Panc1 (cell line): ENCODE measurements at regions not wholly inside any gene's neighbourhood (a gene's known extent, or its start where the extent isn't known, plus 50 kb on each side); places are given as distances from the start of the nearest gene placed in this dataset.
"Not testable (repeated sequence)": the region's sequence is repeated elsewhere in the genome, so short reads cannot be mapped to it uniquely, and the experiment has no call there.

Source experiments
- ATAC-seq: fragments of 200-7000 bp; cut with Tn5 transposase; 2 replicates; pipeline ENCODE4 v1.9.1; 2020; ENCODE audit warnings: mild to moderate bottlenecking, moderate library complexity
- BruUV-seq: library from RNA; stranded (reverse); fragments of 400-500 nt; replicated peaks from 2 replicates; lab custom pipeline; 2021; lab: Mats Ljungman, UMichigan
- CTCF ChIA-PET: fragments of 300-600 bp; sonication (Branson Sonifier 250); formaldehyde crosslinking; loops from one replicate; lab custom pipeline; 2022; ENCODE audit warnings: antibody characterized with exemption; lab: Charles Lee
- POLR2A ChIA-PET: fragments of 300-600 bp; sonication (Branson Sonifier 250); formaldehyde crosslinking; loops from one replicate; lab custom pipeline; 2022; ENCODE audit warnings: antibody characterized with exemption; lab: Charles Lee
- DNase-seq: peaks from one replicate; pipeline ENCODE4 v3.0.0-alpha.2; 2010; ENCODE audit warnings: low read depth, low spot score
- H3K27ac ChIP-seq: 2 replicates; pipeline ENCODE4 v1.5.1; 2011; ENCODE audit warnings: mild to moderate bottlenecking, low read length, inconsistent platforms
- H3K27me3 ChIP-seq: fragments of 200-500 bp; sonication (Bioruptor generic); 2 replicates; pipeline ENCODE4 v1.6.0; 2014; ENCODE audit warnings: low read length, inconsistent platforms; ENCODE audit not compliant: control insufficient read depth, insufficient read depth
- H3K36me3 ChIP-seq: fragments of 200-500 bp; sonication (Bioruptor generic); 2 replicates; pipeline ENCODE4 v1.5.1; 2014; ENCODE audit warnings: inconsistent platforms, mild to moderate bottlenecking, low read length, moderate library complexity; ENCODE audit not compliant: control insufficient read depth, insufficient read depth
- H3K4me1 ChIP-seq: 2 replicates; pipeline ENCODE4 v1.5.1; 2011; ENCODE audit warnings: inconsistent platforms, mild to moderate bottlenecking, low read length, moderate library complexity; ENCODE audit not compliant: control insufficient read depth, insufficient read depth
- H3K4me3 ChIP-seq, 2 experiments: 2 replicates each; pipeline ENCODE4 v1.5.1; 2011 to 2012; ENCODE audit warnings: low read depth in 2 of 2, low read length in 2 of 2, mild to moderate bottlenecking in 2 of 2, inconsistent platforms in 1 of 2, moderate library complexity in 1 of 2
- H3K9me3 ChIP-seq: fragments of 200-500 bp; sonication (Bioruptor generic); 2 replicates; pipeline ENCODE4 v1.5.1; 2014; ENCODE audit warnings: low read depth, mild to moderate bottlenecking, inconsistent platforms, low read length, moderate library complexity; ENCODE audit not compliant: control insufficient read depth, insufficient read depth
- POLR2AphosphoS5 ChIP-seq: IDR thresholded peaks from 2 replicates; pipeline ENCODE4 v1.6.1; 2012; ENCODE audit warnings: mild to moderate bottlenecking, low read depth, low read length, moderate library complexity
- SIN3A ChIP-seq: IDR thresholded peaks from 2 replicates; pipeline ENCODE4 v1.6.1; 2012; ENCODE audit warnings: low read depth, mild to moderate bottlenecking, low read length, moderate library complexity, borderline replicate concordance; ENCODE audit not compliant: insufficient read depth
- TCF7L2 ChIP-seq: IDR thresholded peaks from 2 replicates; pipeline ENCODE4 v1.6.1; 2011; ENCODE audit warnings: mild to moderate bottlenecking, low read depth, low read length, inconsistent platforms
- in situ Hi-C: cut with HindIII; loops from 2 replicates; pipeline ENCODE4 v1.10.0; 2016; ENCODE audit warnings: low sequenced_read_pairs, low pct_unique_long_range_greater_than_20kb
- intact Hi-C: fragments of 100-400 bp; cut with micrococcal nuclease; formaldehyde crosslinking; loops from one replicate; pipeline ENCODE4 v1.10.0; 2022; ENCODE audit not compliant: unreplicated experiment
- TF ChIP-seq, protein P1 (sequence below), 2 experiments: IDR thresholded peaks; 2 replicates each; pipeline ENCODE4 v1.6.1; 2011 to 2012; ENCODE audit warnings: low read depth in 2 of 2, control low read depth in 1 of 2, low read length in 1 of 2, mild to moderate bottlenecking in 1 of 2, moderate library complexity in 1 of 2; ENCODE audit not compliant: insufficient read depth in 1 of 2
- TF ChIP-seq, protein P2 (sequence below): fragments of 450-650 bp; IDR thresholded peaks from 2 replicates; pipeline ENCODE4 v1.5.1; 2017; ENCODE audit warnings: mild to moderate bottlenecking

DNA sequence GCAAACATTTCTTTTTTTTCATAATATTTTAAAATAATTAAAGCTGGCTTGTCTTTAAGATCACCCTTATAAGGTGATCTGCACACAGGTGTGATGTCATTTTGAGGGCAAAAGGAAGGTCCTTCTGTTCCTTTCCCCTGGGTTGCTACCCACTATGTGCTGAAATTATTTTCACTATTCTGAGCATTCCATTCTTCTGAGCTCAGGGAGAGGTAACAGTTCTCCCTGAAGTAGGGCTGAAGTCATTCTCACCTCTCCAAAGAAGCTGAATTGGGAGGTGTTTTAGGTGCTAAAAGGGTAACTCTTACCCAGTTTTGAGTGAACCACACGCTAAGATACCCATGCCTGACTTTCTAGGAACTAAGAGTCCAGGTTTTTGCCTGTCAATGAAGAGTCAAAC lies 247.6 kb downstream of the SLC4A3 start:
- ChIA-PET CTCF (no interaction called here), POLR2A (no interaction called here)
- no peaks in the 10 kb centered on the region for H3K9me3 ChIP-seq
- no peak overlapping the region for H3K27ac ChIP-seq
- in situ Hi-C loops: no loop called here
- intact Hi-C loops: no loop called here
- no peak for DNase-seq
- BruUV-seq: no TSS peak
- H3K4me1 ChIP-seq: no peaks in the 10 kb centered on the region
- no peak for ATAC-seq
- no peaks in the 10 kb centered on the region for H3K27me3 ChIP-seq
- no peaks in the 10 kb centered on the region for H3K36me3 ChIP-seq
- H3K4me3 ChIP-seq: no peak overlapping the region
- TF ChIP-seq, protein P1, sequence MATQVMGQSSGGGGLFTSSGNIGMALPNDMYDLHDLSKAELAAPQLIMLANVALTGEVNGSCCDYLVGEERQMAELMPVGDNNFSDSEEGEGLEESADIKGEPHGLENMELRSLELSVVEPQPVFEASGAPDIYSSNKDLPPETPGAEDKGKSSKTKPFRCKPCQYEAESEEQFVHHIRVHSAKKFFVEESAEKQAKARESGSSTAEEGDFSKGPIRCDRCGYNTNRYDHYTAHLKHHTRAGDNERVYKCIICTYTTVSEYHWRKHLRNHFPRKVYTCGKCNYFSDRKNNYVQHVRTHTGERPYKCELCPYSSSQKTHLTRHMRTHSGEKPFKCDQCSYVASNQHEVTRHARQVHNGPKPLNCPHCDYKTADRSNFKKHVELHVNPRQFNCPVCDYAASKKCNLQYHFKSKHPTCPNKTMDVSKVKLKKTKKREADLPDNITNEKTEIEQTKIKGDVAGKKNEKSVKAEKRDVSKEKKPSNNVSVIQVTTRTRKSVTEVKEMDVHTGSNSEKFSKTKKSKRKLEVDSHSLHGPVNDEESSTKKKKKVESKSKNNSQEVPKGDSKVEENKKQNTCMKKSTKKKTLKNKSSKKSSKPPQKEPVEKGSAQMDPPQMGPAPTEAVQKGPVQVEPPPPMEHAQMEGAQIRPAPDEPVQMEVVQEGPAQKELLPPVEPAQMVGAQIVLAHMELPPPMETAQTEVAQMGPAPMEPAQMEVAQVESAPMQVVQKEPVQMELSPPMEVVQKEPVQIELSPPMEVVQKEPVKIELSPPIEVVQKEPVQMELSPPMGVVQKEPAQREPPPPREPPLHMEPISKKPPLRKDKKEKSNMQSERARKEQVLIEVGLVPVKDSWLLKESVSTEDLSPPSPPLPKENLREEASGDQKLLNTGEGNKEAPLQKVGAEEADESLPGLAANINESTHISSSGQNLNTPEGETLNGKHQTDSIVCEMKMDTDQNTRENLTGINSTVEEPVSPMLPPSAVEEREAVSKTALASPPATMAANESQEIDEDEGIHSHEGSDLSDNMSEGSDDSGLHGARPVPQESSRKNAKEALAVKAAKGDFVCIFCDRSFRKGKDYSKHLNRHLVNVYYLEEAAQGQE (IDR thresholded peaks at IDR 0.05; ENCODE audit: insufficient read depth in 1 of 2, low read depth in 2 of 2, low read length in 1 of 2): no peak
- TF ChIP-seq, protein P2, sequence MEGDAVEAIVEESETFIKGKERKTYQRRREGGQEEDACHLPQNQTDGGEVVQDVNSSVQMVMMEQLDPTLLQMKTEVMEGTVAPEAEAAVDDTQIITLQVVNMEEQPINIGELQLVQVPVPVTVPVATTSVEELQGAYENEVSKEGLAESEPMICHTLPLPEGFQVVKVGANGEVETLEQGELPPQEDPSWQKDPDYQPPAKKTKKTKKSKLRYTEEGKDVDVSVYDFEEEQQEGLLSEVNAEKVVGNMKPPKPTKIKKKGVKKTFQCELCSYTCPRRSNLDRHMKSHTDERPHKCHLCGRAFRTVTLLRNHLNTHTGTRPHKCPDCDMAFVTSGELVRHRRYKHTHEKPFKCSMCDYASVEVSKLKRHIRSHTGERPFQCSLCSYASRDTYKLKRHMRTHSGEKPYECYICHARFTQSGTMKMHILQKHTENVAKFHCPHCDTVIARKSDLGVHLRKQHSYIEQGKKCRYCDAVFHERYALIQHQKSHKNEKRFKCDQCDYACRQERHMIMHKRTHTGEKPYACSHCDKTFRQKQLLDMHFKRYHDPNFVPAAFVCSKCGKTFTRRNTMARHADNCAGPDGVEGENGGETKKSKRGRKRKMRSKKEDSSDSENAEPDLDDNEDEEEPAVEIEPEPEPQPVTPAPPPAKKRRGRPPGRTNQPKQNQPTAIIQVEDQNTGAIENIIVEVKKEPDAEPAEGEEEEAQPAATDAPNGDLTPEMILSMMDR: no peak

DNA sequence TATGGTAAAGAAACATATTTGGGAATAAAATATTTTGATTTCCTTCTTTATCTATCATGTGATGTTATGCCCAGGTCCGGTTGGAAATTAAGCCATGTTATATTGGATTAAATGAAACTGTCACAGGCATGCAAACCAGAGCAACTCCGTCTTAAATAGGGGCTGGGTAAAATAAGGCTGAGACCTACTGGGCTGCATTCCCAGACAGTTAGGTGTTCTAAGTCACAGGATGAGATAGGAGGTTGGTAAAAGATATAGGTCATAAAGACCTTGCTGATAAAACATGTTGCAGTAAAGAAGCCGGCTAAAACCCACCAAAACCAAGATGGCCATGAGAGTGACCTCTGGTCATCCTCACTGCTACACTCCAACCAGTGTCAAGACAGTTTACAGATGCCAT lies 248.6 kb downstream of the SLC4A3 start:
- POLR2A ChIA-PET, H3K27ac ChIP-seq, H3K27me3 ChIP-seq, intact Hi-C loops, DNase-seq, ATAC-seq, H3K36me3 ChIP-seq, H3K4me3 ChIP-seq, BruUV-seq, H3K4me1 ChIP-seq, CTCF ChIA-PET, H3K9me3 ChIP-seq, in situ Hi-C loops: not testable (repeated sequence)

DNA sequence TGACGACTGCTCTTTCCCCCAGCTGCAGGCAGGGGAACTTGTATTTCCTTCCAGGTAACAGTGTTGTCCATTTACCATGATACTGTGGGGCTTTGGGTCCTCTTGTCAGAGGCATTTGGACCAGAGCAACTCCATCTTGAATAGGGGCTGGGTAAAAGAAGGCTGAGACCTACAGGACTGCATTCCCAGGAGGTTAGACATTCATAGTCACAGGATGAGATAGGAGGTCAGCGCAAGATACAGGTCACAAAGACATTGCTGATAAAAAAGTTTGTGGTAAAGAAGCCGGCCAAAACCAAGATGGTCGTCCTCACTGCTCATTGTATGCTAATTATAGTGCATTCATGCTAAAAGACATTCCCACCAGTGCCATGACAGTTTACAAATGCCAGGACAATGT lies 249.5 kb downstream of the SLC4A3 start:
- Histone ChIP-seq H3K4me1 (no peaks in the 10 kb centered on the region), H3K27me3 (no peaks in the 10 kb centered on the region), H3K36me3 (no peaks in the 10 kb centered on the region), H3K4me3 (no peak overlapping the region), H3K9me3 (no peaks in the 10 kb centered on the region), H3K27ac (no peak overlapping the region)
- intact Hi-C loops (no loop called here), in situ Hi-C loops (no loop called here)
- ATAC-seq: no peak
- CTCF ChIA-PET: no interaction called here
- TF ChIP-seq TCF7L2 (no peak), POLR2AphosphoS5 (no peak), SIN3A (no peak)
- TF ChIP-seq, protein P2: no peak
- TF ChIP-seq, protein P1 (IDR thresholded peaks at IDR 0.05; ENCODE audit: insufficient read depth in 1 of 2, low read depth in 2 of 2, low read length in 1 of 2): no peak
- no TSS peak for BruUV-seq
- POLR2A ChIA-PET: no interaction called here
- DNase-seq: no peak
